ENCODE measurements at regions not wholly inside any gene's neighbourhood (a gene's known extent, or its start where the extent isn't known, plus 50 kb on each side); places are given as distances from the start of the nearest gene placed in this dataset.

DNA sequence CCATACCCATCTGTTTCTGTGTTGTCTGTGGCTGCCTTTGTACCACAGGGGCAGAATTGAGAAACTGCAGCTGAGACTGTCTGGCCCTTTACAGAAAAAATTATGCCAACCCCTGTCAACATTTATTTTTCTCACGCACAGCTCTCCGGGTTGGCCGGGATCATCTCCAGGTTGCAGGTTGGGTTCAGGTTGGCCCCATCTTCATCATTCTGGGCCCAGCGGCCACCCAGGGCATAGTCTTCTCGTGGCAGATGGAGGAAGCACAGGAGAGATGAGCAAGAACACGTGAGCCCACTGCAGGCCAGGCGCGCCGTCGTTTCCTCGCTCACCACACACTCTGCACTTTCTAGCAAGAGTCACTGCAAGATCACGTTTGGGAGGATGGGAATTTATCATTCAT is 66.1 kb upstream of the SEC14L1 start:
- TF ChIP-seq RELA (CRISPR knock-in tag; IDR thresholded peaks at IDR 0.05; ENCODE audit: borderline replicate concordance) = no peak
- TF ChIP-seq ATF1 (CRISPR knock-in tag; IDR thresholded peaks at IDR 0.05) = no peak
- no peak for TF ChIP-seq ESRRA (CRISPR knock-in tag; IDR thresholded peaks at IDR 0.05; ENCODE audit: borderline replicate concordance)
- TF ChIP-seq TCF7 (CRISPR knock-in tag; IDR thresholded peaks at IDR 0.05; ENCODE audit: low read depth) = no peak
- no peak for TF ChIP-seq NFE2L1 (CRISPR knock-in tag; IDR thresholded peaks at IDR 0.05)
- TF ChIP-seq ZNF317 (CRISPR knock-in tag; IDR thresholded peaks at IDR 0.05; ENCODE audit: borderline replicate concordance, low read depth) = no peak
- TF ChIP-seq RORB (CRISPR knock-in tag; IDR thresholded peaks at IDR 0.05) = no peak
- no peak for TF ChIP-seq GABPB1 (CRISPR knock-in tag; IDR thresholded peaks at IDR 0.05)
- TF ChIP-seq E2F1 (CRISPR knock-in tag; IDR thresholded peaks at IDR 0.05) = no peak
- TF ChIP-seq ATF3 (CRISPR knock-in tag; conservative IDR thresholded peaks at IDR 0.05) = no peak
- TF ChIP-seq NR1H2 (CRISPR knock-in tag; IDR thresholded peaks at IDR 0.05) = no peak
- no peak for TF ChIP-seq ZNF138 (CRISPR knock-in tag; conservative IDR thresholded peaks at IDR 0.05)
- TF ChIP-seq SOX15 (CRISPR knock-in tag; IDR thresholded peaks at IDR 0.05) = no peak
- TF ChIP-seq, protein P1, sequence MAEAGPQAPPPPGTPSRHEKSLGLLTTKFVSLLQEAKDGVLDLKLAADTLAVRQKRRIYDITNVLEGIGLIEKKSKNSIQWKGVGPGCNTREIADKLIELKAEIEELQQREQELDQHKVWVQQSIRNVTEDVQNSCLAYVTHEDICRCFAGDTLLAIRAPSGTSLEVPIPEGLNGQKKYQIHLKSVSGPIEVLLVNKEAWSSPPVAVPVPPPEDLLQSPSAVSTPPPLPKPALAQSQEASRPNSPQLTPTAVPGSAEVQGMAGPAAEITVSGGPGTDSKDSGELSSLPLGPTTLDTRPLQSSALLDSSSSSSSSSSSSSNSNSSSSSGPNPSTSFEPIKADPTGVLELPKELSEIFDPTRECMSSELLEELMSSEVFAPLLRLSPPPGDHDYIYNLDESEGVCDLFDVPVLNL (CRISPR knock-in tag; IDR thresholded peaks at IDR 0.05; ENCODE audit: borderline replicate concordance, low read depth) = no peak
- no peak for TF ChIP-seq TEAD1 (CRISPR knock-in tag; IDR thresholded peaks at IDR 0.05)
- TF ChIP-seq ZNF423 (CRISPR knock-in tag; IDR thresholded peaks at IDR 0.05) = no peak
- TF ChIP-seq, protein P2, sequence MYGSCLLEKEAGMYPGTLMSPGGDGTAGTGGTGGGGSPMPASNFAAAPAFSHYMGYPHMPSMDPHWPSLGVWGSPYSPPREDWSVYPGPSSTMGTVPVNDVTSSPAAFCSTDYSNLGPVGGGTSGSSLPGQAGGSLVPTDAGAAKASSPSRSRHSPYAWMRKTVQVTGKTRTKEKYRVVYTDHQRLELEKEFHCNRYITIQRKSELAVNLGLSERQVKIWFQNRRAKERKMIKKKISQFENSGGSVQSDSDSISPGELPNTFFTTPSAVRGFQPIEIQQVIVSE (CRISPR knock-in tag; IDR thresholded peaks at IDR 0.05; ENCODE audit: borderline replicate concordance) = no peak
- no peak for TF ChIP-seq ZNF671 (CRISPR knock-in tag; IDR thresholded peaks at IDR 0.05)
- TF ChIP-seq ETV6 (CRISPR knock-in tag; IDR thresholded peaks at IDR 0.05) = no peak
- TF ChIP-seq ELF4 (CRISPR knock-in tag; IDR thresholded peaks at IDR 0.05; ENCODE audit: low read depth) = no peak
- no peak for ATAC-seq
- ChIA-PET CTCF (interaction anchor here (1.2 to 2.2 kb wide), 4 partner anchors 9 to 207 kb away, joined by 3 to 9 read pairs (median 8); partner anchors contain the start of gene MGAT5B), POLR2A (interaction anchor here (0.7 kb wide), 1 partner anchor 68 kb away, joined by 7 read pairs; no protein-coding TSS in a partner anchor)
- Mint-ChIP-seq H3K4me1 (peaks cover 12% of the 10 kb centered on the region), H3K27me3 (ENCODE audit: low read depth) (peaks cover 5% of the 10 kb centered on the region), H3K27ac (no peak overlapping the region), H3K9me3 (no peaks in the 10 kb centered on the region), H3K4me3 (no peak overlapping the region), H3K36me3 (no peaks in the 10 kb centered on the region)
- no peak for DNase-seq (ENCODE audit: low spot score)

DNA sequence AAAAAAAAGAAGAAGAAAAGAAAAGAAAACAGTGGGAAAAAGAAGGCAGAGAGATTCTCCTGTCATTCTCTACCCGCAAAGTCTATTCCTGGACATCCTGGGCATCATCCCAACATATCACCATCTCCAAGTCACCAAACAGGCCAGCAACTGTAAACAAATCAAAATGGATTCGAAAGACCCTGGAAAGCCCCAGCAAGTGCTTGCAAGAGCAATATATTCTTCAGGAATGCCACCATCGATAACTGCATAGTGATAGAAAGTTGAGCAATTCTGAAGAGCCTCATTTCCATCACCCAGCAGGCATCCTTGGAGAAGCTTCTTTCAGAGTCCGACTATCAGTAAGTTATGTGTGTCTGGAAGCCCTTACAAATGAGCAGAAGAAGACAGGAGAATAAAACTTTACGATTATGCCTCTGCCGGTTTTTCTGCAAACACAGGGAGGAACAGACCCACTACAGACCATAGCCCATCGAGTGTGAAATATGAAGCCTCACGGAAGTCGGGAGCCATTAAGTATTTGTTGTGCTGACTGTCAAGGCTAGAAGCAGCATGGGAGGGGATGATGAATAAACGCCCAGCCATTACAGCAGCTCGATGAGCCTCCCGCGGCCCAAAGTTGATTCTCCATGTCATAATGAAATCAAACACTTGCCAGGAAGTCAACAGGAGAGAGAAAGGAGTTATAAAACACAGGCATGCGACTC is 64.5 kb upstream of the SEC14L1 start:
- CTCF ChIA-PET = interaction anchor here (0.6 to 1.9 kb wide), 5 partner anchors 10 to 336 kb away, joined by 3 to 11 read pairs (median 5); no protein-coding TSS in a partner anchor
- Mint-ChIP-seq H3K36me3 (no peaks in the 10 kb centered on the region), H3K9me3 (no peaks in the 10 kb centered on the region), H3K27ac (0 out of 2 replicates have a peak overlapping the region, but pooled peaks have one; percentile 17), H3K27me3 (ENCODE audit: low read depth) (peaks cover 5% of the 10 kb centered on the region), H3K4me3 (no peak overlapping the region), H3K4me1 (peaks cover 12% of the 10 kb centered on the region)
- ATAC-seq (0 out of 2 replicates have a peak, but pooled peaks have one; percentile 24), DNase-seq (ENCODE audit: low spot score) (no peak)
- POLR2A ChIA-PET = no interaction called here
- TF ChIP-seq ZNF423 (CRISPR knock-in tag; IDR thresholded peaks at IDR 0.05) = no peak
- TF ChIP-seq SP1 (CRISPR knock-in tag; conservative IDR thresholded peaks at IDR 0.05) = no peak
- TF ChIP-seq NR2C2 (CRISPR knock-in tag; IDR thresholded peaks at IDR 0.05) = no peak
- no peak for TF ChIP-seq ZNF232 (CRISPR knock-in tag; IDR thresholded peaks at IDR 0.05)
- TF ChIP-seq ZNF263 (CRISPR knock-in tag; IDR thresholded peaks at IDR 0.05; ENCODE audit: low read depth) = no peak
- TF ChIP-seq ZNF138 (CRISPR knock-in tag; conservative IDR thresholded peaks at IDR 0.05) = no peak
- TF ChIP-seq, protein P3, sequence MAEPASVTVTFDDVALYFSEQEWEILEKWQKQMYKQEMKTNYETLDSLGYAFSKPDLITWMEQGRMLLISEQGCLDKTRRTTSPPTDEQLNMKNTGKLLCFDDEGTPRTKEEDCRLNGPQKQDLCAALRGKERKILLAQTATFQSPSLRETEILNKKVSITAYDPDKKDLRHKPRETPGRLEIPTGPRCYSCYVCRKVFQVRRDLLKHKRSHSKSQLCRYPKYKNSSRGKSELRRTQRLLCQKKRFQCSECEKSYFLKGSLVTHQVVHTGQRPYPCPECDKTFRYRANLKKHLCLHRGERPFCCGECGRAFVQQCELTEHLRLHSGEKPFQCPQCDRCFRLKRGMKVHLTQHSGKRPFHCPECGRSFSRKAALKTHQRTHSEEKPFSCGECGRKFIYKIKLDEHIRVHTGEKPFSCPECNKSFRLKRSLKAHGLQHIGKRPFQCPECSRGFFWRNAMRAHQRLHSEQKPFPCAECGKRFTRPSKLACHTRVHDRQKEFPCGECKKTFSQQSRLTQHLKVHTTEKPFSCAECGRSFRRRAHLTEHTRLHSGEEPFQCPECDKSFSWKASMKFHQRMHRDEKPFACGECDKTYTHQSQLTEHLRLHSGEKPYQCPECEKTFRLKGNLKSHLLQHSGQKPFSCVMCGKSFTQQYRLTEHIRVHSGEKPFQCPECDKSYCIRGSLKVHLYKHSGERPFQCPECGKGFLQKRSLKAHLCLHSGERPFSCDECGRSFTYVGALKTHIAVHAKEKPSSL (CRISPR knock-in tag; conservative IDR thresholded peaks at IDR 0.05) = no peak
- TF ChIP-seq HMGA2 (CRISPR knock-in tag; IDR thresholded peaks at IDR 0.05) = no peak
- TF ChIP-seq, protein P4, sequence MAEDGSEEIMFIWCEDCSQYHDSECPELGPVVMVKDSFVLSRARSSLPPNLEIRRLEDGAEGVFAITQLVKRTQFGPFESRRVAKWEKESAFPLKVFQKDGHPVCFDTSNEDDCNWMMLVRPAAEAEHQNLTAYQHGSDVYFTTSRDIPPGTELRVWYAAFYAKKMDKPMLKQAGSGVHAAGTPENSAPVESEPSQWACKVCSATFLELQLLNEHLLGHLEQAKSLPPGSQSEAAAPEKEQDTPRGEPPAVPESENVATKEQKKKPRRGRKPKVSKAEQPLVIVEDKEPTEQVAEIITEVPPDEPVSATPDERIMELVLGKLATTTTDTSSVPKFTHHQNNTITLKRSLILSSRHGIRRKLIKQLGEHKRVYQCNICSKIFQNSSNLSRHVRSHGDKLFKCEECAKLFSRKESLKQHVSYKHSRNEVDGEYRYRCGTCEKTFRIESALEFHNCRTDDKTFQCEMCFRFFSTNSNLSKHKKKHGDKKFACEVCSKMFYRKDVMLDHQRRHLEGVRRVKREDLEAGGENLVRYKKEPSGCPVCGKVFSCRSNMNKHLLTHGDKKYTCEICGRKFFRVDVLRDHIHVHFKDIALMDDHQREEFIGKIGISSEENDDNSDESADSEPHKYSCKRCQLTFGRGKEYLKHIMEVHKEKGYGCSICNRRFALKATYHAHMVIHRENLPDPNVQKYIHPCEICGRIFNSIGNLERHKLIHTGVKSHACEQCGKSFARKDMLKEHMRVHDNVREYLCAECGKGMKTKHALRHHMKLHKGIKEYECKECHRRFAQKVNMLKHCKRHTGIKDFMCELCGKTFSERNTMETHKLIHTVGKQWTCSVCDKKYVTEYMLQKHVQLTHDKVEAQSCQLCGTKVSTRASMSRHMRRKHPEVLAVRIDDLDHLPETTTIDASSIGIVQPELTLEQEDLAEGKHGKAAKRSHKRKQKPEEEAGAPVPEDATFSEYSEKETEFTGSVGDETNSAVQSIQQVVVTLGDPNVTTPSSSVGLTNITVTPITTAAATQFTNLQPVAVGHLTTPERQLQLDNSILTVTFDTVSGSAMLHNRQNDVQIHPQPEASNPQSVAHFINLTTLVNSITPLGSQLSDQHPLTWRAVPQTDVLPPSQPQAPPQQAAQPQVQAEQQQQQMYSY (CRISPR knock-in tag; IDR thresholded peaks at IDR 0.05) = no peak
- no peak for TF ChIP-seq ATF1 (CRISPR knock-in tag; IDR thresholded peaks at IDR 0.05)
- no peak for TF ChIP-seq MYBL2 (CRISPR knock-in tag; IDR thresholded peaks at IDR 0.05)
